A549 (cell line): ENCODE measurements at regions not wholly inside any gene's neighbourhood (a gene's known extent, or its start where the extent isn't known, plus 50 kb on each side); places are given as distances from the start of the nearest gene placed in this dataset.

Source experiments
- ATAC-seq, 2 experiments: fragments of 200-7000 bp in 1 of 2; fragments of >200 bp in 1 of 2; cut with Nextera tagmentation in 1 of 2; cut with Tn5 transposase in 1 of 2; 3 replicates each; pipeline versions ENCODE4 v1.8.0 to v1.9.1; 2018 to 2020; ENCODE audit warnings: mild to moderate bottlenecking in 1 of 2, moderate library complexity in 1 of 2
- CTCF ChIA-PET: fragments of 300-600 bp; sonication (Branson Sonifier 250); formaldehyde crosslinking; extraction: SDS; loops from one replicate; lab custom pipeline; 2021; ENCODE audit warnings: antibody characterized with exemption, inconsistent platforms; lab: Yijun Ruan, JAX
- POLR2A ChIA-PET: fragments of 350-600 bp; formaldehyde crosslinking; extraction: SDS; loops from one replicate; lab custom pipeline; 2021; ENCODE audit warnings: antibody characterized with exemption, inconsistent platforms; lab: Yijun Ruan, JAX
- DNase-seq, 2 experiments: peaks; one replicate each; pipeline versions ENCODE4 v3.0.0 to v3.0.0-alpha.2; 2011 to 2016; ENCODE audit warnings: low read depth in 1 of 2, low spot score in 1 of 2
- FAIRE-seq: peaks from 2 replicates; lab custom pipeline; 2011; peaks lifted over from hg19 to GRCh38; lab: Jason Lieb, UNC
- H3K27ac ChIP-seq, 2 experiments: fragments of >200 bp; sonication (Bioruptor Twin); formaldehyde crosslinking; 3 replicates each; pipeline ENCODE4 v1.5.1; 2016 to 2017
- H3K4me1 ChIP-seq: fragments of >200 bp; sonication (Bioruptor Twin); formaldehyde crosslinking; 3 replicates; pipeline ENCODE4 v1.6.1; 2016
- H3K4me2 ChIP-seq: fragments of >200 bp; sonication (Bioruptor Twin); formaldehyde crosslinking; 3 replicates; pipeline ENCODE4 v1.6.1; 2016
- H3K4me3 ChIP-seq: fragments of >200 bp; sonication (Bioruptor Twin); formaldehyde crosslinking; 3 replicates; pipeline ENCODE4 v1.5.1; 2016
- H3K9me3 ChIP-seq: fragments of >200 bp; sonication (Bioruptor Twin); formaldehyde crosslinking; 3 replicates; pipeline ENCODE4 v1.6.1; 2016
- BCL3 ChIP-seq: fragments of >200 bp; sonication (Bioruptor Twin); formaldehyde crosslinking; IDR thresholded peaks from 3 replicates; pipeline ENCODE4 v1.6.1; 2016
- BHLHE40 ChIP-seq: IDR thresholded peaks from 2 replicates; pipeline ENCODE4 v1.6.1; 2012; ENCODE audit warnings: low read depth, low read length, inconsistent platforms
- CBX2 ChIP-seq: fragments of 200-600 bp; sonication (generic); IDR thresholded peaks from 2 replicates; pipeline ENCODE4 v1.6.1; 2016; ENCODE audit warnings: low read depth, mild to moderate bottlenecking, borderline replicate concordance
- EHF ChIP-seq: fragments of 250-450 bp; sonication (Bioruptor Pico); IDR thresholded peaks from 2 replicates; pipeline ENCODE4 v1.5.0; 2020; ENCODE audit warnings: mild to moderate bottlenecking
- ESRRA ChIP-seq: fragments of 150-350 bp; IDR thresholded peaks from 2 replicates; pipeline ENCODE4 v1.6.1; 2014; ENCODE audit warnings: mild to moderate bottlenecking, low read length, borderline replicate concordance
- FOSL2 ChIP-seq, 2 experiments: fragments of 450-650 bp in 1 of 2; fragments of >200 bp in 1 of 2; sonication (Bioruptor Twin) in 1 of 2; formaldehyde crosslinking; IDR thresholded peaks; 2 replicates each; pipeline versions ENCODE4 v1.5.0 to v1.6.1; 2016 to 2020; ENCODE audit warnings: mild to moderate bottlenecking in 1 of 2, moderate library complexity in 1 of 2
- FOXS1 ChIP-seq: fragments of 250-450 bp; sonication (Bioruptor Pico); IDR thresholded peaks from 2 replicates; pipeline ENCODE4 v1.5.0; 2020; ENCODE audit warnings: mild to moderate bottlenecking, moderate library complexity
- HDAC2 ChIP-seq: fragments of 200-600 bp; sonication (generic); IDR thresholded peaks from 2 replicates; pipeline ENCODE4 v1.6.1; 2016
- HEYL ChIP-seq: fragments of 250-450 bp; sonication (Bioruptor Pico); IDR thresholded peaks from 2 replicates; pipeline ENCODE4 v1.8.0; 2021; ENCODE audit warnings: mild to moderate bottlenecking, moderate library complexity
- HOXB5 ChIP-seq: fragments of 250-450 bp; sonication (Bioruptor Pico); IDR thresholded peaks from 2 replicates; pipeline ENCODE4 v1.5.0; 2020; ENCODE audit warnings: mild to moderate bottlenecking, moderate library complexity
- JUN ChIP-seq, 2 experiments: fragments of >200 bp; sonication (Bioruptor Twin); formaldehyde crosslinking; IDR thresholded peaks; 2 replicates in 1 of 2; 3 replicates in 1 of 2; pipeline ENCODE4 v1.6.1; 2016 to 2017
- JUNB ChIP-seq: fragments of >200 bp; sonication (Bioruptor Twin); formaldehyde crosslinking; IDR thresholded peaks from 2 replicates; pipeline ENCODE4 v1.6.1; 2016
- MAFK ChIP-seq: fragments of 450-650 bp; IDR thresholded peaks from 2 replicates; pipeline ENCODE4 v1.6.1; 2014; ENCODE audit not compliant: partially characterized antibody
- MAZ ChIP-seq: fragments of 150-350 bp; IDR thresholded peaks from 2 replicates; pipeline ENCODE4 v1.6.1; 2014; ENCODE audit warnings: antibody characterized with exemption, low read depth, low read length, borderline replicate concordance
- PBX3 ChIP-seq: IDR thresholded peaks from 2 replicates; pipeline ENCODE4 v1.6.1; 2012
- POLR2AphosphoS2 ChIP-seq: conservative IDR thresholded peaks from 2 replicates; pipeline ENCODE4 v1.6.1; 2012; ENCODE audit warnings: low read length, improper control_type of control experiment, inconsistent platforms
- RAD21 ChIP-seq, 2 experiments: fragments of >200 bp in 1 of 2; sonication (Bioruptor Twin) in 1 of 2; formaldehyde crosslinking in 1 of 2; IDR thresholded peaks in 1 of 2; conservative IDR thresholded peaks in 1 of 2; 2 replicates in 1 of 2; 3 replicates in 1 of 2; pipeline ENCODE4 v1.6.1; 2012 to 2018; ENCODE audit warnings: inconsistent platforms in 1 of 2
- RCOR1 ChIP-seq: fragments of 150-350 bp; IDR thresholded peaks from 2 replicates; pipeline ENCODE4 v1.6.1; 2014; ENCODE audit warnings: antibody characterized with exemption, low read length, low read depth
- RFX5 ChIP-seq: fragments of 450-650 bp; IDR thresholded peaks from 2 replicates; pipeline ENCODE4 v1.7.1; 2014; ENCODE audit warnings: antibody characterized with exemption, mild to moderate bottlenecking, moderate library complexity
- RNF2 ChIP-seq: fragments of 200-600 bp; sonication (generic); IDR thresholded peaks from 2 replicates; pipeline ENCODE4 v1.6.1; 2016; ENCODE audit warnings: low read depth, mild to moderate bottlenecking, antibody characterized with exemption, moderate library complexity, borderline replicate concordance
- SREBF2 ChIP-seq: fragments of 450-650 bp; IDR thresholded peaks from 2 replicates; pipeline ENCODE4 v1.6.1; 2014; ENCODE audit warnings: mild to moderate bottlenecking, moderate library complexity
- USF2 ChIP-seq: fragments of 450-650 bp; IDR thresholded peaks from 2 replicates; pipeline ENCODE4 v1.6.1; 2014; ENCODE audit warnings: antibody characterized with exemption
- ZC3H11A ChIP-seq: fragments of 450-650 bp; IDR thresholded peaks from 2 replicates; pipeline ENCODE4 v1.6.1; 2014; ENCODE audit warnings: antibody characterized with exemption, mild to moderate bottlenecking
- ZFP36 ChIP-seq: fragments of 450-650 bp; IDR thresholded peaks from 2 replicates; pipeline ENCODE4 v1.6.1; 2014; ENCODE audit warnings: borderline replicate concordance; ENCODE audit not compliant: partially characterized antibody
- ZNF302 ChIP-seq: fragments of 250-450 bp; sonication (Bioruptor Pico); IDR thresholded peaks from 2 replicates; pipeline ENCODE4 v1.9.0; 2021; ENCODE audit warnings: inconsistent platforms, mild to moderate bottlenecking, moderate library complexity
- WGBS: methylation state at CpG from one replicate; pipeline ENCODE4 v1.1.6; 2017; ENCODE audit errors: missing lambda C conversion rate; 5-methylcytosine and 5-hydroxymethylcytosine counted together
- TF ChIP-seq, protein P1 (sequence below): fragments of >200 bp; sonication (Bioruptor Twin); formaldehyde crosslinking; IDR thresholded peaks from 3 replicates; pipeline ENCODE4 v1.5.1; 2016

GRCh38 chr2:40034801-40035200, 255.7 kb upstream of the THUMPD2 start:
- ChIA-PET POLR2A (no interaction called here), CTCF (no interaction called here)
- TF ChIP-seq ZFP36 (no peak), CBX2 (no peak), PBX3 (no peak), MAZ (no peak), EHF (CRISPR knock-in tag) (no peak), ZC3H11A (no peak), JUNB (no peak), HDAC2 (no peak), FOSL2 (IDR thresholded peaks at IDR 0.05) (no peak), FOSL2 (CRISPR knock-in tag; IDR thresholded peaks at IDR 0.05) (no peak), ZNF302 (no peak), HEYL (CRISPR knock-in tag) (no peak), FOXS1 (CRISPR knock-in tag) (no peak), SREBF2 (no peak), RCOR1 (no peak)
- no peaks in the 10 kb centered on the region for H3K4me1 ChIP-seq
- no peak overlapping the region for H3K4me2 ChIP-seq
- no peaks in the 10 kb centered on the region for H3K9me3 ChIP-seq
- no peak overlapping the region for H3K4me3 ChIP-seq
- no peak for ATAC-seq
- FAIRE-seq, result no peak
- H3K27ac ChIP-seq, result no peak overlapping the region
- DNase-seq, result no peak

- H3K4me1 ChIP-seq, result no peaks in the 10 kb centered on the region
- no peak for DNase-seq
- TF ChIP-seq EHF (CRISPR knock-in tag) (no peak), USF2 (no peak), HDAC2 (no peak), MAZ (no peak), JUN (IDR thresholded peaks at IDR 0.05) (no peak), ZFP36 (no peak), JUNB (no peak), POLR2AphosphoS2 (no peak), RFX5 (no peak)
- no peak for ATAC-seq
- H3K27ac ChIP-seq, result no peak overlapping the region
- 2% methylated on average over 3 of the region's 3 CpGs for WGBS
- FAIRE-seq, result no peak
- H3K9me3 ChIP-seq, result no peaks in the 10 kb centered on the region
- H3K4me2 ChIP-seq, result no peak overlapping the region
- POLR2A ChIA-PET, result no interaction called here
- CTCF ChIA-PET, result interaction anchor here (1.2 kb wide), 1 partner anchor 18 kb away, joined by 3 read pairs; no protein-coding TSS in a partner anchor
- no peak overlapping the region for H3K4me3 ChIP-seq
These were observed 255.1 kb upstream of the THUMPD2 start for GRCh38 chr2:40034198-40034597.

DNA sequence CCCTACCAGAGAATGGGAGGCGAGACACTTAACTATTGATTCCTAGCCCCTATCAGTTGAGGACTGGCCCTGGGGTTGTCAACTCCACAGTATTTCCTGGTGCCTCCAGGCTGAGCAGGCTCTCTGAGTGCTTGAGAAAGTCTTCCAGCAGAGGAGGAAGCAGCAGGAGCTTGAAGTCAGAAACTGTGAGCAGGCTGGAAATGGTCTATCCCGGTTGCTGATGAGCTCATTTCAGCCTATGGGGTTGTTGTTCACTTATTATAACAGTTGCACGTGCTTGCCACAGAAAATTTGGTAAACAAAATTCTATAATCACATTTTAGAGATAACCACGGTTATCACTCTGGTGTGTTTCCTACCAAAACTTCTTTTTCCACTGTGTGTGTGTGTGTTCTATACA, 254.7 kb upstream of the THUMPD2 start:
- Histone ChIP-seq H3K4me3 (no peak overlapping the region), H3K27ac (no peak overlapping the region), H3K9me3 (no peaks in the 10 kb centered on the region), H3K4me2 (no peak overlapping the region), H3K4me1 (no peaks in the 10 kb centered on the region)
- no peak for ATAC-seq
- no peak for DNase-seq
- FAIRE-seq, result no peak
- CTCF ChIA-PET, result interaction anchor here (0.7 to 1.2 kb wide), 2 partner anchors 10 to 17 kb away, joined by 3 read pairs; no protein-coding TSS in a partner anchor
- no peak for TF ChIP-seq RAD21 (conservative IDR thresholded peaks at IDR 0.05 in 1 of 2, IDR thresholded peaks at IDR 0.05 in 1 of 2)
- no peak for TF ChIP-seq HOXB5 (CRISPR knock-in tag)
- no peak for TF ChIP-seq USF2
- TF ChIP-seq MAFK, result no peak
- no peak for TF ChIP-seq ESRRA
- no peak for TF ChIP-seq BCL3
- TF ChIP-seq BHLHE40, result no peak
- TF ChIP-seq RNF2, result no peak
- TF ChIP-seq, protein P1, sequence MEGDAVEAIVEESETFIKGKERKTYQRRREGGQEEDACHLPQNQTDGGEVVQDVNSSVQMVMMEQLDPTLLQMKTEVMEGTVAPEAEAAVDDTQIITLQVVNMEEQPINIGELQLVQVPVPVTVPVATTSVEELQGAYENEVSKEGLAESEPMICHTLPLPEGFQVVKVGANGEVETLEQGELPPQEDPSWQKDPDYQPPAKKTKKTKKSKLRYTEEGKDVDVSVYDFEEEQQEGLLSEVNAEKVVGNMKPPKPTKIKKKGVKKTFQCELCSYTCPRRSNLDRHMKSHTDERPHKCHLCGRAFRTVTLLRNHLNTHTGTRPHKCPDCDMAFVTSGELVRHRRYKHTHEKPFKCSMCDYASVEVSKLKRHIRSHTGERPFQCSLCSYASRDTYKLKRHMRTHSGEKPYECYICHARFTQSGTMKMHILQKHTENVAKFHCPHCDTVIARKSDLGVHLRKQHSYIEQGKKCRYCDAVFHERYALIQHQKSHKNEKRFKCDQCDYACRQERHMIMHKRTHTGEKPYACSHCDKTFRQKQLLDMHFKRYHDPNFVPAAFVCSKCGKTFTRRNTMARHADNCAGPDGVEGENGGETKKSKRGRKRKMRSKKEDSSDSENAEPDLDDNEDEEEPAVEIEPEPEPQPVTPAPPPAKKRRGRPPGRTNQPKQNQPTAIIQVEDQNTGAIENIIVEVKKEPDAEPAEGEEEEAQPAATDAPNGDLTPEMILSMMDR, result no peak
- under 1% methylated on average over 4 of the region's 4 CpGs for WGBS
- POLR2A ChIA-PET, result no interaction called here
